ENCODE measurements at regions not wholly inside any gene's neighbourhood (a gene's known extent, or its start where the extent isn't known, plus 50 kb on each side); places are given as distances from the start of the nearest gene placed in this dataset.
"Not testable (repeated sequence)": the region's sequence is repeated elsewhere in the genome, so short reads cannot be mapped to it uniquely, and the experiment has no call there.

GRCh38 chr11:134589129-134589528 lies 177.1 kb upstream of the B3GAT1 start:
- H3K4me1 ChIP-seq (ENCODE audit: insufficient read depth): no peaks in the 10 kb centered on the region
- 64 to 67% (median 66%) methylated on average over 5 of the region's 5 CpGs for WGBS, 3 donors
- TF ChIP-seq CTCF (IDR thresholded peaks at IDR 0.05): no peak
- no peak for TF ChIP-seq EP300 (IDR thresholded peaks at IDR 0.05)
- no peak for TF ChIP-seq POLR2A (IDR thresholded peaks at IDR 0.05)
- intact Hi-C loops (cut with DNase I): loop anchor here in 1 of 4 donors (10.0 kb wide), 1 partner anchor 56 kb away; no protein-coding TSS in a partner anchor
- DNase-seq: no peak
- H3K9me3 ChIP-seq: no peaks in the 10 kb centered on the region
- no peak overlapping the region for H3K27ac ChIP-seq
- no peak overlapping the region for H3K4me3 ChIP-seq
- no peaks in the 10 kb centered on the region for H3K27me3 ChIP-seq
- no peaks in the 10 kb centered on the region for H3K36me3 ChIP-seq

GRCh38 chr11:134588460-134589110 lies 176.5 kb upstream of the B3GAT1 start:
- not testable (repeated sequence) for H3K9me3 ChIP-seq; H3K27ac ChIP-seq; H3K27me3 ChIP-seq; DNase-seq; H3K36me3 ChIP-seq; H3K4me3 ChIP-seq; H3K4me1 ChIP-seq (ENCODE audit: insufficient read depth)
- intact Hi-C loops (cut with DNase I): loop anchor here in 1 of 4 donors (10.0 kb wide), 1 partner anchor 56 kb away; no protein-coding TSS in a partner anchor
- WGBS, 3 donors: 81 to 85% (median 83%) methylated on average over 18 to 20 of the region's 20 CpGs

DNA sequence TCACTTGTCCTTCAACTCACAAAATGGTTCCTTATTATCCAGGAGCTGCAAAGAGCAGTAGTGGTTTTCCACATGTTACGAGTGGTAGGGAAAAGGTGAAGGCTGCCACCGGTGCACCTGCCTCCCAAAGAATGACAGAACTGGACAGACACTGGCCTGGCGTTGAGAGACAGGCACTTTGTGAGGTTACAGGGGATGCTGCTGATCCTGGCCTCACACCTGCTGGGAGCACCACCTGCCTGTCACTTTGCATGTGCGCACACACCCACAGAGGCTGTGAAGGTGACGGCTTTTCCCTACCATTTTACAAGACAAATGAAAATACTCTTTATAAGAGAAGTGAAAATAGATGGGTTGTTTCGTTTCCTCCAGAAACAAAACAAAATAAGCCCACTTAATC lies 175.3 kb upstream of the B3GAT1 start:
- intact Hi-C loops (cut with DNase I): loop anchor here in 1 of 4 donors (10.0 kb wide), 1 partner anchor 57 kb away; no protein-coding TSS in a partner anchor

DNA sequence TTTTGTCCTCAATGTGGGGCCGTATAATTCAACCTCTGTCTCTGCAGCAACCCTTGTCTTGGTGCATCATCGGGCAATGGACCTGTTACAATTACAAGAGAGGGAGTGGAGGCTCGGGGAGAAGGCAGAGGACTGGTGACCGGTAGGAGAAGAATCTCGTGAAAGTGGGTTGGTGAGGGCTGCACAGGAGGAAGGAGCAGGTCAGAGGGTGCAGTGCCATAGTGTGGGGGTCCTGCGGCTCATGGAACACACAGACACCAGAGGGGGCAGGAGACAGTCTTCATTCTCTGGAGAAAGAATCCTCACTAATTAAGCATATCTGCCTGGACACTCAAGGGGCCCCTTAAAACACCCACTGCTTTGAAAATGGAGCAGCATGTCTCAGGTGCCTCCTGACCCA lies 174.7 kb upstream of the B3GAT1 start:
- no peak for DNase-seq
- 70 to 76% (median 71%) methylated on average over 6 of the region's 6 CpGs for WGBS, 3 donors
- no peaks in the 10 kb centered on the region for H3K4me1 ChIP-seq (ENCODE audit: insufficient read depth)

More for the DNA sequence above, 175.3 kb upstream of the B3GAT1 start:
- TF ChIP-seq EP300 (IDR thresholded peaks at IDR 0.05) (no peak), POLR2A (IDR thresholded peaks at IDR 0.05) (no peak), CTCF (IDR thresholded peaks at IDR 0.05) (no peak)
- Histone ChIP-seq H3K27ac (no peak overlapping the region), H3K27me3 (no peaks in the 10 kb centered on the region), H3K36me3 (no peaks in the 10 kb centered on the region), H3K9me3 (no peaks in the 10 kb centered on the region), H3K4me3 (no peak overlapping the region), H3K4me1 (ENCODE audit: insufficient read depth) (no peaks in the 10 kb centered on the region)
- no peak for DNase-seq
- 65 to 72% (median 71%) methylated on average over 6 of the region's 6 CpGs for WGBS, 3 donors

More for the DNA sequence above, 174.7 kb upstream of the B3GAT1 start:
- H3K27me3 ChIP-seq: no peaks in the 10 kb centered on the region
- intact Hi-C loops (cut with DNase I): loop anchor here in 1 of 4 donors (10.0 kb wide), 1 partner anchor 58 kb away; no protein-coding TSS in a partner anchor
- TF ChIP-seq POLR2A (IDR thresholded peaks at IDR 0.05) (no peak), EP300 (IDR thresholded peaks at IDR 0.05) (no peak), CTCF (IDR thresholded peaks at IDR 0.05) (no peak)
- no peak overlapping the region for H3K4me3 ChIP-seq
- no peaks in the 10 kb centered on the region for H3K9me3 ChIP-seq
- H3K27ac ChIP-seq: no peak overlapping the region
- H3K36me3 ChIP-seq: no peaks in the 10 kb centered on the region
